Activated naive CD4-positive, alpha-beta T cell (primary cell): ENCODE measurements at regions not wholly inside any gene's neighbourhood (a gene's known extent, or its start where the extent isn't known, plus 50 kb on each side); places are given as distances from the start of the nearest gene placed in this dataset.

Source experiments
- DNase-seq, 4 experiments: peaks; one replicate each; lab custom pipeline; 2025; lab: John Stamatoyannopoulos, UW

DNA sequence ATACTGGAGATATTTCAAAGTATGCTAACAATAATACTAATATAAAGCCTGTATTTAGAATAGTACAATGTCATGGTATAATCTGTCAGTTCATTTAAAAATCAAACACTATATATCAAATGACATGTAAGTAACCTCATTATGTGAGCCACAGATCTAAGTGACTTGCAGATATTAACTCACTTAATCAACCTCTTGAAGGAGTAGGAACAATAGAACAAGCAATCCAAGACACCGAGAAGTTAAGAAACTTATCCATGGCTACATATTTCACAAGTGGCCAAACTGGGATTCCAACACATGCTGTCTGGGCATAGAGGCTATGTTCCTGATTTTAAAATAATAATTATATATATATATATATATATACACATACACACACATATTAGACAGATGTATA lies 554.0 kb downstream of the ARAP2 start:
- no peak for DNase-seq

- DNase-seq: no peak
Observed at GRCh38 chr4:35695003-35695402, 549.3 kb downstream of the ARAP2 start.

GRCh38 chr4:35695421-35695820 lies 548.9 kb downstream of the ARAP2 start:
- DNase-seq: no peak

DNA sequence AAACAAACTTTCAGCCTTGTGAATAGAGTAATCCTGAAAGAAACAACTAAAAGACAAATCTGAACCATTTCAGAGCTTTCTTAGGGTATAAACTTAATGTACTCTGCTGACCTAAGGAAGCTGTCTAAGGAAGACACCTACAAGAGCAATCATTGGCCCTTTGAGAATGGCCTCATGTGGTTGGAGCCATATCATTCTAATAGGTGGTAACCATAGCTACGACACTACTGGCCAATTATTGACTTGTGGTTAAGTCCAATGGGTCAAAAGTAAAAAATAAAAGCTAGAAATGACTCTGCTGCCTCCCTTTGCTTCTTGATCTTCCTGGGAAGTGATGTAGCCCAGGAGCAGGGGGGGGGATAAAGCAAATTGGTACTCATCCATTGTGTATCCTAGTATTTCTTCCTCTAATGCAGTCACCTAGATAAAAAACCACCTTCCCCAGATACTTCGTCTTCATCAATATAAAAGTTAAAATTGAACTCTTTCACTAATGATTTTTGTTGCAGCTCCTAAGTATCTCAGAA lies 547.0 kb downstream of the ARAP2 start:
- no peak for DNase-seq

- DNase-seq: no peak
Observed at GRCh38 chr4:35700663-35701062, 543.7 kb downstream of the ARAP2 start.

- no peak for DNase-seq
Observed at GRCh38 chr4:35709080-35709479, 535.2 kb downstream of the ARAP2 start.

GRCh38 chr4:35710343-35710742 lies 534.0 kb downstream of the ARAP2 start:
- no peak for DNase-seq

GRCh38 chr4:35711127-35711526 lies 533.2 kb downstream of the ARAP2 start:
- DNase-seq: no peak

GRCh38 chr4:35723973-35724372 lies 520.3 kb downstream of the ARAP2 start:
- no peak for DNase-seq

GRCh38 chr4:35725131-35725530 lies 519.2 kb downstream of the ARAP2 start:
- DNase-seq: no peak

DNA sequence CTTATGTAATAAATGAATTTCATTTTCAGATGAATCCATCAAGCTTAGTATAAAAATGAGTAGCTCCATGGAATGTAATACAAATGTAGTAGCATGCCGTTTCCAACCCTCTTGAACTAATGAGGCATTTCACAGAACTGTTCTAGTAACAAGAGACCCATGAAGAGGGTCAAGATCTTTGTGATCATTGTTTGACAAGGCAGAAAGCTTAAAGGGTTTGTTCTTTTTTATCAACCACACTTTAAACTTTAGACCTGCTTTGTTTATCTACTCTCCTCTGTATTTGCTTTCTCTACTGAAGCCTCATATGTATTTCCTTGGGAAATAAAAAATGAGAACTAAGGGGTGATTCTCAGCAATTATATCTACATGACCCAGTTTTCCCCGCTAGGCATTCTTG lies 513.9 kb downstream of the ARAP2 start:
- DNase-seq: no peak

GRCh38 chr4:35734381-35735098 lies 509.8 kb downstream of the ARAP2 start:
- no peak for DNase-seq

DNA sequence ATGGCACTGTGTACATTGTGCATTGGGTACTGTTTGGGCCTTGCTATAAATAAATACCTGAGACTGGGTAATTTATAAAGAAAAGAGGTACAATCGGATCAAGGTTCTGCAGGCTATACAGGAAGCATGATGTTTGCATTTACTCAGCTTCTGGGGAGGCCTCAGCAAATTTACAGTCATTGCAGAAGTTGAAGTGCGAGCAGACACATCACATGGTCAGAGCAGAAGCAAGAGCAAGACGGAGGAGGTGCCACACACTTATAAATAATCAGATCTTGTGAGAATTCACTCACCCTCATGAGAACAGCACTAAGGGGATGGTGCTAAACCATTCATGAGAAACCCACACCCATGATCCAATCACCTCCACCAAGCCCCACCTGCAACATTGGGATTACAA lies 505.0 kb downstream of the ARAP2 start:
- no peak for DNase-seq

DNA sequence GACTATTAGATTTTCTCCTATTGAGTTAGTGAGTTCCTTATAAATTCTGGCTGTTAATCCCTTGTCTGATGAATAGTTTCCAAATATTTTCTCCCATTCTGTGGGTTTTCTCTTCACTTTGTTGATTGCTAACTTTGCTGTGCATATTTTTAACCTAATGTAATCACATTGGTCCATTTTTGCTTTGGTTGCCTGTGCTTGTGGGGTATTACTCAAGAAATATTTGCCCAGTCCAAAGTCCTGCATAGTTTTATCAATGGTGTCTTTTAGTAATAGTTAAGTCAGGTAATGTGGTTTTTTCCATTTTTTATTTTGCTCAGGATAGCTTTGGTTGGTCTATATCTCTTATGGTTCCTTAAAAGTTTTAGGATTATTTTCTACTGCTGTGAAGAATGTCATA lies 490.3 kb downstream of the ARAP2 start:
- DNase-seq: no peak

DNA sequence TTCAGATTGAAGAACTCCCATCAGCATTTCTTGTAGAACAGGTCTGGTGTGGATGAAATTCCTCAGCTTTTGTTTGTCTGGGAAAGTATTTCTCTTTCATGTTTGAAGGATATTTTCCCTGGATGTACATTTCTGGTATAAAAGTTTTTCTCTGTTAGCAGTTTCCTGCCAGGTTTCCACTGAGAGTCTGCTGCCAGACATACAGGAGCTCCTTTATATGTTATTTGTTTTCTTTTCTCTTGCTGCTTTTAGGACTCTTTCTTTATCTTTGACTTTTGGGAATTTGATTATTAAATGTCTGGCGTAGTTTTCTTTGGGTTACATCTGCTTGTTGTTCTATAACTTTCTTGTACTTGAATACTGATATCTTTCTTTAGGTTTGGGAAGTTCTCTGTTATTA lies 486.5 kb downstream of the ARAP2 start:
- DNase-seq: no peak

- no peak for DNase-seq
Observed at GRCh38 chr4:35760807-35761206, 483.5 kb downstream of the ARAP2 start.

GRCh38 chr4:35771571-35771970 lies 472.7 kb downstream of the ARAP2 start:
- no peak for DNase-seq

- no peak for DNase-seq
Observed at GRCh38 chr4:35772291-35772690, 472.0 kb downstream of the ARAP2 start.

- DNase-seq: no peak
Observed at GRCh38 chr4:35789899-35790574, 454.3 kb downstream of the ARAP2 start.

DNA sequence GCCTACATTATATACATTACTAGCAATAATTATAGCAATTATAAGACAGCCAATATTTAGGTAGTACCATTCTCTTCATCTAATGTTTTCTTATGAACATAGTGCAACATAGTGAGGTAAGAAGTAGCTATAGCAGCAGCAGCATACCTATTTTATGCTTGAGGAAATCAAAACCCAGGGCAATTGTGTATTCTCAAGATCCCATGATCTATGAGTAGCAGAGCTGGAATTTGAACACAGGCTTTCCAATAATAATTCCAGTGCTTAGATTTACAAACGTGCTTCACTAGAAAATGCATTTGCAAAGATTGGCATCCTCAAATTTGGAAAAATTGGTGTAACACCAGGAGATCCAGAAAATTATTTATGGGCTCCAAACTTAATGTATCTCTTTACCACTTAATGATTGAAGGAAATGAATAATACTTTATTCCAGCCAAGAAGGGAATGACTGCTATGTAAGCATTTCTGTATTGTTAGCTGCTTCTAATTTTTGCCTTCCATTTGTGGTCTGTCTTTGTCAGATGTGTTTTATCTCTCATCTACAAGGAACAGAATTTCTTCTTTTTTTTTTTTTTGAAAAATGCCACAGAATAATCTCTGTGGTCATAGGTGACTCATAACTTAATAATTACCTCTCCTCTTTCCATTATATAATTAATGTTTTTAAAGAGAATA lies 451.1 kb downstream of the ARAP2 start:
- no peak for DNase-seq

GRCh38 chr4:35793766-35794165 lies 450.5 kb downstream of the ARAP2 start:
- no peak for DNase-seq

DNA sequence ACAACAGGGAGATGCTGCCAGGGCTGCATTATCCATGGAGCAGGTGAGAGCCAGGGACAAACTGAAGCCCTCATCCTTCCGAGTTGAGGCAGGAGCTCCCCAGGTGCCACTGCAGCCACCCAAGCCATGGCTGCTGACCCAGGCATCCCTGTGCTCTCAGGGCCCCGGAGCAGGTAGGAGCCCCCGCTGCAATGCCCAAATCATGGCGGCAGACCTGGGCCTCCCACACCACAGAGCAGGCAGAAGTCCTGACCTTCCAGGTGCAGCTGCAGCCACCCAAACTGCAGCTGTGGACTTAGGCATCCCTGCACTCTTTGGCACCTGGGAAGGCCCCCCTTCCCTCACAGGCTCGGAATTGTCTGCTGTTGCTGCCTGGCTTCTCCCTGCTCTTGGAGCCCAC lies 443.6 kb downstream of the ARAP2 start:
- DNase-seq: no peak

- DNase-seq: no peak
Observed at GRCh38 chr4:35802644-35803043, 441.7 kb downstream of the ARAP2 start.
